Spleen (tissue), 11 donors: ENCODE measurements at regions not wholly inside any gene's neighbourhood (a gene's known extent, or its start where the extent isn't known, plus 50 kb on each side); places are given as distances from the start of the nearest gene placed in this dataset.
A peak's percentile ranks its signal among the peaks of the same experiment; 100 is the strongest.

Experiments
- DNase-seq: peaks from one replicate; pipeline ENCODE4 v3.0.0-alpha.2; 2020
- H3K27ac ChIP-seq, 8 donors: fragments of 200-600 bp; sonication (generic) in 7 of 8; 1 replicate in 4 of 8; 2 replicates in 4 of 8; pipeline versions ENCODE4 v1.5.0 to v1.8.0; 2016 to 2021; ENCODE audit warnings: inconsistent platforms in 4 of 8, mild to moderate bottlenecking in 4 of 8, moderate library complexity in 1 of 8
- H3K27me3 ChIP-seq, 7 donors: fragments of 200-600 bp; sonication (generic) in 6 of 7; replicated peaks in 1 of 7; 1 replicate in 4 of 7; 2 replicates in 3 of 7; pipeline versions ENCODE4 v1.5.0 to v1.8.0; 2016 to 2021; ENCODE audit warnings: inconsistent platforms in 3 of 7, mild to moderate bottlenecking in 1 of 7
- H3K36me3 ChIP-seq, 6 donors: fragments of 200-600 bp; sonication (generic) in 5 of 6; 1 replicate in 4 of 6; 2 replicates in 2 of 6; pipeline versions ENCODE4 v1.5.0 to v1.8.0; 2016 to 2021; ENCODE audit warnings: inconsistent platforms in 2 of 6
- H3K4me1 ChIP-seq, 6 donors: fragments of 200-600 bp; sonication (generic) in 5 of 6; 1 replicate in 3 of 6; 2 replicates in 3 of 6; pipeline versions ENCODE4 v1.5.0 to v1.8.0; 2016 to 2021; ENCODE audit warnings: inconsistent platforms in 3 of 6
- H3K4me3 ChIP-seq, 8 donors: fragments of 200-600 bp; sonication (generic) in 7 of 8; 1 replicate in 4 of 8; 2 replicates in 4 of 8; pipeline versions ENCODE4 v1.5.0 to v1.8.0; 2016 to 2021; ENCODE audit warnings: inconsistent platforms in 4 of 8, mild to moderate bottlenecking in 4 of 8, moderate library complexity in 2 of 8
- H3K9me3 ChIP-seq, 8 donors: fragments of 200-600 bp; sonication (generic) in 7 of 8; 1 replicate in 4 of 8; 2 replicates in 4 of 8; pipeline versions ENCODE4 v1.5.0 to v1.8.0; 2016 to 2021; ENCODE audit warnings: inconsistent platforms in 4 of 8
- CTCF ChIP-seq, 11 experiments: fragments of 200-600 bp in 7 of 11; fragments of 450-650 bp in 4 of 11; sonication (generic) in 4 of 11; IDR thresholded peaks in 8 of 11; conservative IDR thresholded peaks in 3 of 11; 1 replicate in 7 of 11; 2 replicates in 4 of 11; pipeline versions ENCODE4 v1.4.0 to v1.8.0; 2016 to 2021; ENCODE audit warnings: antibody characterized with exemption in 11 of 11, inconsistent platforms in 4 of 11, mild to moderate bottlenecking in 1 of 11
- POLR2A ChIP-seq, 3 donors: fragments of 450-650 bp; IDR thresholded peaks; one replicate each; pipeline ENCODE4 v1.5.1; 2017; ENCODE audit warnings: antibody characterized with exemption in 3 of 3, mild to moderate bottlenecking in 1 of 3
- POLR2AphosphoS5 ChIP-seq, 3 donors: sonication (generic); formaldehyde crosslinking; IDR thresholded peaks; one replicate each; pipeline ENCODE4 v1.5.1; 2017; ENCODE audit warnings: antibody characterized with exemption in 3 of 3
- WGBS, 5 donors: extraction: QIAGEN DNeasy Blood & Tissue Kit in 3 of 5; methylation state at CpG; one replicate each; pipeline versions ENCODE4 v1.1.5 to v1.1.7; 2013 to 2018; 5-methylcytosine and 5-hydroxymethylcytosine counted together
- intact Hi-C: fragments of 100-400 bp; cut with DNase I; formaldehyde crosslinking; loops from one replicate; pipeline ENCODE4 v1.15.0; 2023; ENCODE audit warnings: low total_unique reads
- donor health status: healthy with polysubstance abuse.
- donor health status: DM: no; HTN: no; CAD: no; lungs with moderate emphysema.
- donor health status: DM: no; HTN: no; CAD: no.
- donor health status: Bipolar disorder and iron deficiency.
- donor health status: healthy.
- donor health status: DM: no; HTN: no; CAD: no.
- donor health status: DM: yes; HTN: yes; CAD: no.

DNA sequence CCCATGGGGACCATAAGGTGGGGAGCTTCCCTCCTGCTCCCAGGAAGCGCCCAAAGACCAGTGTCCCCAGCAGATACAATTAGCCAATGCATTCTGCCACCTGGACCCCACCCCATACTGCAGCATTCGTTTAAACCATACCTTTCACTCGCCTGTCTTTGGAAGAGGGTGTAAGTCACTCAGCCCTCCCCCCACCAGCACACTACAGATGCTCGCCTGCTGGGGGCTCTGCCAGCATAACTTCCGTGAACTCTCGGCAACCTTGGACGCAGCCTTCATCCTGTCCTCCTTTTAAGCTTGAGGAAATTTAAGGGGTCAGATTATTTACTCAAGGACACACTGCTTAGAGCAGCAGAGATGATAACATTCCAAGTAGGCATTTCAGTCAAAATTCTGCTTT is 94.4 kb upstream of the NAA20 start:
- Histone ChIP-seq H3K27me3 (no peaks in the 10 kb centered on the region), H3K4me3 (no peak overlapping the region), H3K9me3 (no peaks in the 10 kb centered on the region), H3K36me3 (no peaks in the 10 kb centered on the region), H3K4me1 (peaks cover 13 to 68% (median 44%) of the 10 kb centered on the region in 6 donors), H3K27ac (peak overlapping the region in 6 of 8 donors; percentile 8 to 79 (median 61))
- 50 to 79% (median 69%) methylated on average over 7 of the region's 7 CpGs for WGBS, 5 donors
- no peak for DNase-seq
- intact Hi-C loops, result no loop called here
- no peak for TF ChIP-seq CTCF (IDR thresholded peaks at IDR 0.05 in 8 of 11, conservative IDR thresholded peaks at IDR 0.05 in 3 of 11)
- TF ChIP-seq POLR2A (IDR thresholded peaks at IDR 0.05), result no peak
- peak in 2 of 3 donors; percentile 43 to 53 for TF ChIP-seq POLR2AphosphoS5 (IDR thresholded peaks at IDR 0.05)

DNA sequence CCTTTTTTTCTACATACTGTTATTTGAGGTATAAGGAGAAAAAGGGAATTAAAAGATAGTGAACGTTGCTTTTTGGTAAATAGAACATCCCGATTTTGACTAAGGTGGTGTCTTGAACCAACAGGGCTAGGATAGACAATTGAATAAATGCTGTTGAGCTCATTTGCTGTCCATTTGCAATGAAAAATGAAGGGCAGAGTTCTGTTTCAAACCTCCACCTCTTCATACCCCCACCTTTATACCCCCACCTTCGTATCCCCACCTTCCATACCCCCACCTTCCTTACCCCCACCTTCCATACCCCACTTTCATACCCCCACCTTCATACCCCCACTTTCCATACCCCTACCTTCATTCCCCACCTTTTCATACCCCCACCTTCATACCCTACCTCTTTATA is 93.4 kb upstream of the NAA20 start:
- Histone ChIP-seq H3K27ac (no peak overlapping the region), H3K27me3 (no peaks in the 10 kb centered on the region), H3K4me1 (peaks cover 9 to 67% (median 39%) of the 10 kb centered on the region in 6 donors), H3K4me3 (no peak overlapping the region), H3K9me3 (no peaks in the 10 kb centered on the region), H3K36me3 (no peaks in the 10 kb centered on the region)
- WGBS, 5 donors, result 55 to 69% (median 61%) methylated on average over 3 of the region's 3 CpGs
- intact Hi-C loops, result no loop called here
- TF ChIP-seq CTCF (IDR thresholded peaks at IDR 0.05 in 8 of 11, conservative IDR thresholded peaks at IDR 0.05 in 3 of 11) (no peak), POLR2A (IDR thresholded peaks at IDR 0.05) (no peak), POLR2AphosphoS5 (IDR thresholded peaks at IDR 0.05) (no peak)
- DNase-seq, result no peak

GRCh38 chr20:19924255-19924654 is 92.9 kb upstream of the NAA20 start:
- H3K36me3 ChIP-seq, result no peaks in the 10 kb centered on the region
- H3K4me1 ChIP-seq, result peaks cover 9 to 67% (median 37%) of the 10 kb centered on the region in 6 donors
- no peak for DNase-seq
- TF ChIP-seq POLR2AphosphoS5 (IDR thresholded peaks at IDR 0.05), result no peak
- intact Hi-C loops, result no loop called here
- H3K27me3 ChIP-seq, result no peaks in the 10 kb centered on the region
- no peaks in the 10 kb centered on the region for H3K9me3 ChIP-seq
- no peak overlapping the region for H3K4me3 ChIP-seq
- H3K27ac ChIP-seq, result no peak overlapping the region
- 69 to 76% (median 72%) methylated on average over 5 of the region's 5 CpGs for WGBS, 5 donors

DNA sequence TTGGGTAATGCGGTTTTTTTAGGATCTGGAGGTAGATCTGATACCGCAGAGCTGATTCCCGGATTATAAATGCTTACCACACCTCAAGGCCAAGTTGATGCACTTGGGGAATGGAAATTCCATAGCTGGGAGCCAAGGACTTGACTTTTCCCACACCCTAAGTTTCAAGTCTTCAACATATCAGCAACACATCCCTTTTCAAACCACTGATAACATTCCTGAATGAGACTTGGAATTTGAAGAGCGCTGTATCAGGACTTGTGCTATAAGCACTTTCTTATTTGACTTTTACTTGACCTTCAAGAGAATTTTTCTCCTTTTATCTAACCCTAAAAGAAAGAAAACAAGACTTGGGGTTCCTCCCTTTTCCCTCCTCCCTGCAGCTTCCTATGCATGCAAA is 90.6 kb upstream of the NAA20 start:
- H3K27me3 ChIP-seq, result no peaks in the 10 kb centered on the region
- no peak for DNase-seq
- no peaks in the 10 kb centered on the region for H3K36me3 ChIP-seq
- no peak overlapping the region for H3K4me3 ChIP-seq
- TF ChIP-seq POLR2A (IDR thresholded peaks at IDR 0.05), result no peak
- no peak for TF ChIP-seq POLR2AphosphoS5 (IDR thresholded peaks at IDR 0.05)
- no peak for TF ChIP-seq CTCF (IDR thresholded peaks at IDR 0.05 in 8 of 11, conservative IDR thresholded peaks at IDR 0.05 in 3 of 11)
- intact Hi-C loops, result no loop called here
- WGBS, 5 donors, result 57 to 75% (median 68%) methylated on average over 4 of the region's 4 CpGs
- no peaks in the 10 kb centered on the region for H3K9me3 ChIP-seq
- H3K27ac ChIP-seq, result no peak overlapping the region
- peaks cover 0 to 67% (median 32%) of the 10 kb centered on the region in 6 donors for H3K4me1 ChIP-seq
